H1 (cell line): ENCODE measurements at regions not wholly inside any gene's neighbourhood (a gene's known extent, or its start where the extent isn't known, plus 50 kb on each side); places are given as distances from the start of the nearest gene placed in this dataset.

Experiments used
- CTCF ChIA-PET: fragments of 300-600 bp; sonication (Branson Sonifier 250); formaldehyde crosslinking; loops from one replicate; lab custom pipeline; 2021; ENCODE audit not compliant: partially characterized antibody; lab: Charles Lee
- POLR2A ChIA-PET: fragments of 300-600 bp; sonication (Branson Sonifier 250); formaldehyde crosslinking; loops from one replicate; lab custom pipeline; 2021; ENCODE audit warnings: inconsistent platforms; ENCODE audit not compliant: partially characterized antibody; lab: Charles Lee
- DNase-seq, 2 experiments: peaks; one replicate each; pipeline versions ENCODE4 v3.0.0 to v3.0.0-alpha.2; 2010 to 2022; ENCODE audit warnings: low spot score in 2 of 2, low read depth in 1 of 2, mixed read lengths in 1 of 2
- FAIRE-seq: peaks from 2 replicates; lab custom pipeline; 2011; peaks lifted over from hg19 to GRCh38; lab: Jason Lieb, UNC
- H2AFZ ChIP-seq: 2 replicates; pipeline ENCODE4 v1.8.1; 2012; ENCODE audit warnings: low read length, inconsistent platforms
- H2AK5ac ChIP-seq: 2 replicates; pipeline ENCODE4 v1.6.1; 2013; ENCODE audit warnings: low read depth, low read length
- H2BK120ac ChIP-seq: replicated peaks from 2 replicates; pipeline ENCODE3; 2013; ENCODE audit warnings: low read depth, low read length, inconsistent platforms
- H2BK12ac ChIP-seq: 2 replicates; pipeline ENCODE4 v1.6.1; 2013; ENCODE audit warnings: low read depth, low read length
- H2BK15ac ChIP-seq: 2 replicates; pipeline ENCODE4 v1.6.1; 2013; ENCODE audit warnings: low read length
- H2BK20ac ChIP-seq: 2 replicates; pipeline ENCODE4 v1.6.1; 2013; ENCODE audit warnings: low read length
- H2BK5ac ChIP-seq: 2 replicates; pipeline ENCODE4 v1.6.1; 2013; ENCODE audit warnings: low read depth, low read length
- H3K14ac ChIP-seq: 2 replicates; pipeline ENCODE4 v1.6.1; 2013; ENCODE audit warnings: inconsistent platforms; ENCODE audit not compliant: insufficient read length
- H3K18ac ChIP-seq: 2 replicates; pipeline ENCODE4 v1.6.1; 2013; ENCODE audit warnings: low read length; ENCODE audit errors: extremely low read depth
- H3K23ac ChIP-seq: 2 replicates; pipeline ENCODE4 v1.6.1; 2013; ENCODE audit warnings: inconsistent platforms; ENCODE audit not compliant: insufficient read length
- H3K23me2 ChIP-seq: 2 replicates; pipeline ENCODE4 v1.6.1; 2013; ENCODE audit warnings: low read depth, low read length
- H3K27ac ChIP-seq: 2 replicates; pipeline ENCODE4 v1.6.1; 2011; ENCODE audit warnings: low read depth, low read length, inconsistent platforms
- H3K27me3 ChIP-seq, 4 experiments: replicated peaks in 1 of 4; 1 replicate in 1 of 4; 2 replicates in 3 of 4; pipeline versions ENCODE4 v1.6.1 to v1.8.1; 2011 to 2013; ENCODE audit warnings: low read length in 3 of 4, mild to moderate bottlenecking in 3 of 4, inconsistent platforms in 2 of 4, mixed read lengths in 2 of 4, moderate library complexity in 1 of 4; ENCODE audit not compliant: control insufficient read depth in 3 of 4, insufficient read depth in 3 of 4; ENCODE audit errors: extremely low read depth in 1 of 4
- H3K36me3 ChIP-seq, 4 experiments: 2 replicates each; pipeline versions ENCODE4 v1.6.1 to v1.8.1; 2011 to 2013; ENCODE audit warnings: mild to moderate bottlenecking in 4 of 4, low read length in 3 of 4, moderate library complexity in 2 of 4, control low read depth in 1 of 4, inconsistent platforms in 1 of 4; ENCODE audit not compliant: insufficient read depth in 4 of 4, control insufficient read depth in 2 of 4
- H3K4ac ChIP-seq: replicated peaks from 2 replicates; pipeline ENCODE3; 2013; ENCODE audit warnings: low read length, low read depth, mixed read lengths, inconsistent platforms; ENCODE audit not compliant: insufficient read length
- H3K4me1 ChIP-seq, 4 experiments: replicated peaks in 1 of 4; 1 replicate in 1 of 4; 2 replicates in 3 of 4; pipeline versions ENCODE4 v1.6.1 to v1.8.1; 2011 to 2013; ENCODE audit warnings: low read length in 3 of 4, inconsistent platforms in 2 of 4, mixed read lengths in 1 of 4; ENCODE audit not compliant: insufficient read depth in 4 of 4, control insufficient read depth in 3 of 4
- H3K4me2 ChIP-seq, 2 experiments: 2 replicates each; pipeline versions ENCODE4 v1.6.1 to v1.8.1; 2011 to 2013; ENCODE audit warnings: low read depth in 2 of 2, low read length in 2 of 2, control low read depth in 1 of 2, inconsistent platforms in 1 of 2, mild to moderate bottlenecking in 1 of 2; ENCODE audit not compliant: insufficient read depth in 1 of 2
- H3K4me3 ChIP-seq, 4 experiments: fragments of 200-600, 300-600 bp in 1 of 4; sonication (generic), shearing (Covaris generic), sonication (Bioruptor Twin) in 1 of 4; 2 replicates each; pipeline versions ENCODE4 v1.5.1 to v1.8.1; 2011 to 2016; ENCODE audit warnings: low read length in 4 of 4, low read depth in 3 of 4, control low read depth in 2 of 4, inconsistent platforms in 2 of 4, mild to moderate bottlenecking in 2 of 4, mixed read lengths in 1 of 4, moderate library complexity in 1 of 4; ENCODE audit not compliant: insufficient read depth in 2 of 4; ENCODE audit errors: extremely low read depth in 1 of 4
- H3K56ac ChIP-seq: replicated peaks from 2 replicates; pipeline ENCODE3; 2013; ENCODE audit warnings: low read depth, mild to moderate bottlenecking, mixed read lengths, low read length, inconsistent platforms; ENCODE audit not compliant: insufficient read length
- H3K79me1 ChIP-seq: 2 replicates; pipeline ENCODE4 v1.6.1; 2013; ENCODE audit warnings: low read depth, low read length, control low read depth
- H3K79me2 ChIP-seq, 2 experiments: 2 replicates each; pipeline versions ENCODE4 v1.6.1 to v1.8.1; 2012 to 2013; ENCODE audit warnings: low read length in 2 of 2, mild to moderate bottlenecking in 2 of 2, inconsistent platforms in 1 of 2; ENCODE audit not compliant: insufficient read depth in 2 of 2, control insufficient read depth in 1 of 2
- H3K9ac ChIP-seq, 4 experiments: replicated peaks in 1 of 4; 1 replicate in 1 of 4; 2 replicates in 3 of 4; pipeline versions ENCODE4 v1.6.1 to v1.8.1; 2011 to 2013; ENCODE audit warnings: low read depth in 3 of 4, low read length in 3 of 4, control low read depth in 2 of 4, mild to moderate bottlenecking in 2 of 4, moderate library complexity in 2 of 4, inconsistent platforms in 1 of 4; ENCODE audit errors: extremely low read depth in 1 of 4
- H3K9me3 ChIP-seq, 2 experiments: 2 replicates each; pipeline versions ENCODE4 v1.6.1 to v1.8.1; 2012 to 2013; ENCODE audit warnings: mild to moderate bottlenecking in 2 of 2, moderate library complexity in 2 of 2, control low read depth in 1 of 2, inconsistent platforms in 1 of 2, low read depth in 1 of 2, low read length in 1 of 2, mixed read lengths in 1 of 2; ENCODE audit not compliant: insufficient read depth in 2 of 2
- H4K20me1 ChIP-seq, 2 experiments: replicated peaks in 1 of 2; 2 replicates each; pipeline versions ENCODE3 to v1.8.1; 2011 to 2013; ENCODE audit warnings: inconsistent platforms in 2 of 2, low read length in 2 of 2, mild to moderate bottlenecking in 1 of 2; ENCODE audit not compliant: insufficient read depth in 2 of 2, control insufficient read depth in 1 of 2
- H4K5ac ChIP-seq: 2 replicates; pipeline ENCODE4 v1.6.1; 2013; ENCODE audit warnings: low read length, low read depth, mixed read lengths, inconsistent platforms; ENCODE audit not compliant: insufficient read length
- H4K8ac ChIP-seq: 2 replicates; pipeline ENCODE4 v1.8.0; 2013; ENCODE audit warnings: mild to moderate bottlenecking, moderate library complexity, low read length, inconsistent platforms; ENCODE audit not compliant: insufficient read depth; ENCODE audit errors: extremely low read depth
- H4K91ac ChIP-seq: replicated peaks from 2 replicates; pipeline ENCODE3; 2013; ENCODE audit warnings: low read length, mixed read lengths, inconsistent platforms; ENCODE audit not compliant: insufficient read length
- GTF2F1 ChIP-seq: IDR thresholded peaks from 2 replicates; pipeline ENCODE4 v1.6.1; 2012; ENCODE audit warnings: low read depth, low read length, improper control_type of control experiment, borderline replicate concordance
- HDAC6 ChIP-seq: IDR thresholded peaks from one replicate; pipeline ENCODE4 v1.7.1; 2012; ENCODE audit warnings: low read depth, mild to moderate bottlenecking, inconsistent platforms, low read length, moderate library complexity
- RAD21 ChIP-seq, 2 experiments: IDR thresholded peaks in 1 of 2; conservative IDR thresholded peaks in 1 of 2; 2 replicates each; pipeline ENCODE4 v1.6.1; 2011; ENCODE audit warnings: low read depth in 2 of 2, low read length in 2 of 2, improper control_type of control experiment in 1 of 2, inconsistent platforms in 1 of 2, mild to moderate bottlenecking in 1 of 2, moderate library complexity in 1 of 2
- SIX5 ChIP-seq: IDR thresholded peaks from 2 replicates; pipeline ENCODE4 v1.6.1; 2011; ENCODE audit warnings: mild to moderate bottlenecking, low read depth, low read length
- TBP ChIP-seq: IDR thresholded peaks from 2 replicates; pipeline ENCODE4 v1.6.1; 2011; ENCODE audit warnings: low read depth, low read length, improper control_type of control experiment
- WGBS, 2 experiments: shearing (Covaris generic) in 1 of 2; methylation state at CpG; one replicate each; pipeline versions ENCODE4 v1.1.6 to v1.1.7; 2013 to 2015; ENCODE audit warnings: low lambda C conversion rate in 2 of 2, mixed read lengths in 2 of 2, inconsistent platforms in 1 of 2, low coverage in 1 of 2, missing lambda C conversion rate in 1 of 2; ENCODE audit not compliant: insufficient replicate concordance in 2 of 2, insufficient coverage in 1 of 2, insufficient read length in 1 of 2; ENCODE audit errors: extremely low coverage in 1 of 2, missing lambda C conversion rate in 1 of 2; 5-methylcytosine and 5-hydroxymethylcytosine counted together
- TF ChIP-seq, protein P1 (sequence below): IDR thresholded peaks from 2 replicates; pipeline ENCODE4 v1.6.1; 2011; ENCODE audit warnings: low read length, improper control_type of control experiment
- TF ChIP-seq, protein P2 (sequence below): IDR thresholded peaks from 2 replicates; pipeline ENCODE4 v1.6.1; 2011; ENCODE audit warnings: low read depth, mild to moderate bottlenecking, low read length; ENCODE audit not compliant: insufficient read depth

DNA sequence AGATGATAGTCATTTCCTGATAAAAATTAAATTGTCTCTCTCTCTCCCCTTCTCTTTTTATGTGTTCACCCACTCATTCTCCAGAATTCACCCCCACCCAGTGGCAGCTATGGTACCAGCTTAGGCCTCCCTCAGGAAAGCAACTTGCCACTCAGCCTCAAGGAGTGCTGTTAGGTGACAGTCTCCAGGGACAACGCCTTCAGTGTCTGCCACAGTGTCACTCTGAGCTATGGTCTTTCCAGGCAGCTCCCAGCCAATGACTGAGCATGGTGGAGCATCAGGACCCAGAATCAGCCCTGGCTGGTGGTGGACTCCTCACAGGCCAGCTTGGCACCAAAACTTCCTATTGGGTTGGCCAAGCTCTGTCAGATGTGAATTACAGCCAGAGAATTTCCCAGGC lies 140.9 kb upstream of the PIK3R1 start:
- Histone ChIP-seq H3K27me3 (no peaks in the 10 kb centered on the region), H2BK12ac (no peak overlapping the region), H3K18ac (no peak overlapping the region), H3K9ac (no peak overlapping the region), H4K5ac (no peak overlapping the region), H4K20me1 (no peaks in the 10 kb centered on the region), H3K36me3 (no peaks in the 10 kb centered on the region), H2BK20ac (no peak overlapping the region), H2BK5ac (no peak overlapping the region), H3K23me2 (no peaks in the 10 kb centered on the region), H3K23ac (no peak overlapping the region), H4K8ac (no peak overlapping the region), H4K91ac (no peak overlapping the region), H3K4me2 (no peak overlapping the region), H3K4me1 (no peaks in the 10 kb centered on the region), H3K56ac (no peak overlapping the region), H2AK5ac (no peak overlapping the region), H3K4ac (no peak overlapping the region), H3K9me3 (no peaks in the 10 kb centered on the region), H3K14ac (no peak overlapping the region), H3K79me1 (no peaks in the 10 kb centered on the region), H2BK15ac (no peak overlapping the region), H3K79me2 (no peaks in the 10 kb centered on the region), H2AFZ (no peak overlapping the region), H3K27ac (no peak overlapping the region; the same call in 1 of the 2 replicates), H2BK120ac (no peak overlapping the region), H3K4me3 (no peak overlapping the region)
- FAIRE-seq (no peak), DNase-seq (no peak)
- no peak for TF ChIP-seq HDAC6
- TF ChIP-seq GTF2F1 = no peak
- TF ChIP-seq RAD21 (IDR thresholded peaks at IDR 0.05 in 1 of 2, conservative IDR thresholded peaks at IDR 0.05 in 1 of 2; ENCODE audit: low read depth in 2 of 2, low read length in 2 of 2) = 0 out of 4 replicates have a peak, but pooled peaks of 1 of the 2 experiments have one; percentile 2
- no peak for TF ChIP-seq SIX5
- TF ChIP-seq, protein P1, sequence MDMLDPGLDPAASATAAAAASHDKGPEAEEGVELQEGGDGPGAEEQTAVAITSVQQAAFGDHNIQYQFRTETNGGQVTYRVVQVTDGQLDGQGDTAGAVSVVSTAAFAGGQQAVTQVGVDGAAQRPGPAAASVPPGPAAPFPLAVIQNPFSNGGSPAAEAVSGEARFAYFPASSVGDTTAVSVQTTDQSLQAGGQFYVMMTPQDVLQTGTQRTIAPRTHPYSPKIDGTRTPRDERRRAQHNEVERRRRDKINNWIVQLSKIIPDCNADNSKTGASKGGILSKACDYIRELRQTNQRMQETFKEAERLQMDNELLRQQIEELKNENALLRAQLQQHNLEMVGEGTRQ = no peak
- TF ChIP-seq, protein P2, sequence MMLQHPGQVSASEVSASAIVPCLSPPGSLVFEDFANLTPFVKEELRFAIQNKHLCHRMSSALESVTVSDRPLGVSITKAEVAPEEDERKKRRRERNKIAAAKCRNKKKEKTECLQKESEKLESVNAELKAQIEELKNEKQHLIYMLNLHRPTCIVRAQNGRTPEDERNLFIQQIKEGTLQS = no peak
- TF ChIP-seq TBP = no peak
- WGBS, 2 experiments = 67% methylated on average over 1 of the region's 1 CpG; no CpG with 5 or more reads in 1 of the 2 experiments
- ChIA-PET POLR2A (no interaction called here), CTCF (no interaction called here)
